ENCODE measurements at regions not wholly inside any gene's neighbourhood (a gene's known extent, or its start where the extent isn't known, plus 50 kb on each side); places are given as distances from the start of the nearest gene placed in this dataset.

DNA sequence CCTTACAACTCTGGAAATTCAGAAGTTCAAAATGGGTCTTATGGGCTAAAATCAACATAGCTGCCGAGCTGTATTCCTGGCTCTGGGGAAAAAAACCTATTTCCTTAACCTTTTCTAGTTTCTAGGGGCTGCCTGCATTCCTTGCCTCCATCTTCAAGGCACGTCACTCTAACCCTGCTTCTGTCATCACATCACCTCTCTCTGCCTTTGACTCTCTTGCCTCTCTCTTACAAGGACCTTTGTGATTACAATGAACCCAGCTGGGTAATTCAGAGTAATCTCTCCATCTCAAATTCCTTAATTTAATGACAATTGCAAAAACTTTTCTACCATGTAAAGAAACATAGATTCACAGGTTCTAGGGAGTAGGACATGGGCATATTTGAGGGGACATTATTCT lies 103.1 kb upstream of the SMC2 start:
- no peak for DNase-seq (ENCODE audit: low read depth)
- no peak overlapping the region for H3K4me3 ChIP-seq (ENCODE audit: low read depth, low read length)
- no peak for TF ChIP-seq CTCF (IDR thresholded peaks at IDR 0.05; ENCODE audit: insufficient read depth, low read depth, low read length, missing control alignments)

DNA sequence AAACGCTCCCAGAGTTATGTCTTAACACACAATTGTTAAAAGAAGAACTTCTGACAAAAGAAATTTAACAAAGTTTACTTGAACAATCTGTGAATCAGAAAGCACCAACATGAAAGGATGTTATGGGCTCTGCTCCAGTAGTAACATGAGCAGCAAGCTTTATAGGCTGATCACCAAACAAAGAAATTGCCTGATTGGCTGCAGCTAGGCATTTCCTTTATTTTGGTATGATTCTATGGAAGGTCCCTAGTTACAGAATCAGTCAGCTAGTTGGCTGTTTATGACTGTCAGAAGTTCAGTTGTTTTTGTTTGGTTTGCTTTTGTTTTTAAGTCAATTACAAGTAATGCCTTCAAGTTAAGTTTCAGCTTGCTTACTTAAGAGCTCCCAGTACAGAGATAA lies 102.4 kb upstream of the SMC2 start:
- DNase-seq (ENCODE audit: low read depth) = peak; percentile 72
- no peak for TF ChIP-seq CTCF (IDR thresholded peaks at IDR 0.05; ENCODE audit: insufficient read depth, low read depth, low read length, missing control alignments)
- H3K4me3 ChIP-seq (ENCODE audit: low read depth, low read length) = no peak overlapping the region

GRCh38 chr9:103992938-103993579 lies 101.0 kb upstream of the SMC2 start:
- DNase-seq (ENCODE audit: low read depth) = no peak
- no peak for TF ChIP-seq CTCF (IDR thresholded peaks at IDR 0.05; ENCODE audit: insufficient read depth, low read depth, low read length, missing control alignments)
- no peak overlapping the region for H3K4me3 ChIP-seq (ENCODE audit: low read depth, low read length)

DNA sequence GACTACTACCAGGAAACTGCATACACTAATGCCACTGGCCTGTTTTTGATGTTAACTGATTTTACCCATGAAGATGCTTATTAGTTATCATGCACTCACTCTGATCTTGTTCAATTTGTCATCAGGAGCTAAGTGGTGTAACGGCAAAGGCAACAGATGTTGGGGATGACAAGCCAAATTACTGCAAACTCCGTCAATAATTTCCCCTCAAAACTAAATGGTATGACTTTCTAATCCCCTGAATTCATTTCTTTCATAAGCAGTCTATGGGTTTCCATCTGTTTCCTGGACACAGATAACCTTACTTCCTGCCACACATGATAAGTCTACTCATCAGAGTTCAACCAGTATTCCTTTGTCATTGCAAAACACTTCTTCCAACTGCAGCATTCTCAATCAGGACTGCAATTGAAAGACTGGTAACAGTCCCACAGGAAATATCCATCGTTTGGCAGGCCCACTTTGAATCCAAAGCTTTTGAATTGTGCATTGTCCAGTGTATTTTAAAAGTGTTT lies 96.2 kb upstream of the SMC2 start:
- no peak for TF ChIP-seq CTCF (IDR thresholded peaks at IDR 0.05; ENCODE audit: insufficient read depth, low read depth, low read length, missing control alignments)
- no peak for DNase-seq (ENCODE audit: low read depth)
- H3K4me3 ChIP-seq (ENCODE audit: low read depth, low read length) = no peak overlapping the region

DNA sequence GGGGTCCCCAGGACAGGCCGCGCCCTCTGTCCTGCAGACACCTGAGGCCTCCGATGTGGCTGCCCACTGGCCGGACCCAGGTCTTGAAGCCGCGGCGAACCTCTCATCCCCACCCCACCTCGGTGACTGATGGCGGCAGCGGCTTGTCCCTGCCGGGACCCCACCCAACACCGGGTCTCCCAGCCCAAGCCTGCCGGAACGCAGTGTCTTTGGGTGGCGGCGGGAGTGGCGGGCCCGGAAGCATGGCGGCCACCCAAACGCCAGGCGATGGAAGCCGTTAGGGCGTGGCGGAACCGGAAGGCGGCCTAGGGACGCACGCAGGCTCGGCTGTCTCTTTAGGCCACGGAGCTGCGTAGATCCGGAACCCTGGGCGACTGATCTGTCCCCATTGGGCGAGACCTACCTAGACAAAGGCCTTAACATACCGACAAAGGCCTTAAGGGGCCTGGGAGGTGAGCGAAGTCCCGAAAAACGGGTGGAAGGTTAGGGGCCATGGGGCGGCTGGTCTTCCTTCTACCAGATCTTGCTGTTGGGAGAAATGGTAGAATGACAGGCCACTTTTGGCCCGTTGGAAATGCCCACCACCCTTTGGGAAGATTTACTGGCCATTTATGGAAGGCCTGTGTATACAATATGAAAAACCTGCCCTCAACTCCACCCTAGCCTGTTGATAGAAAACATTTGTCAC lies 94.6 kb upstream of the SMC2 start:
- TF ChIP-seq CTCF (IDR thresholded peaks at IDR 0.05; ENCODE audit: insufficient read depth, low read depth, low read length, missing control alignments) = no peak
- no peak for DNase-seq (ENCODE audit: low read depth)
- no peak overlapping the region for H3K4me3 ChIP-seq (ENCODE audit: low read depth, low read length)

DNA sequence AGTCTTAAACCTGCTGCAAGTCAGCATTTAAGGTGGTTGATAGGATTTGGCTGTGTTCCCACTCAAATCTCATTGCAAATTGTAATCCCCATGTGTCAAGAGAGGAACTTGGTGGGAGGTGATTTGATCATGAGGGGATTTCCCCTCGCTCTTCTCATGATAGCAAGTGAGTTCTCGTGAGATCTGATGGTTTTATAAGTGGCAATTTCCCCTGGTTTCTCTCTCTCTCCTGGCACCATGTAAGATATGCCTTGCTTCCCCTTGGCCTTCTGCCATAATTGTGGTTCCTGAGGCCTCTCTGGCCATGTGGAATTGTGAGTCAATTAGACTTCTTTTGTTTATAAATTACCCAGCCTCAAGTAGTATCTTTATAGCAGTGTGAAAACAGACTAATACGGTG lies 84.3 kb upstream of the SMC2 start:
- DNase-seq (ENCODE audit: low read depth) = no peak
- TF ChIP-seq CTCF (IDR thresholded peaks at IDR 0.05; ENCODE audit: insufficient read depth, low read depth, low read length, missing control alignments) = no peak
- H3K4me3 ChIP-seq (ENCODE audit: low read depth, low read length) = no peak overlapping the region

All from GM12865 (cell line).